Small intestine (tissue), 7 donors: ENCODE measurements at regions not wholly inside any gene's neighbourhood (a gene's known extent, or its start where the extent isn't known, plus 50 kb on each side); places are given as distances from the start of the nearest gene placed in this dataset.

Experiments
- DNase-seq, 2 donors: peaks; one replicate each; pipeline versions ENCODE4 v3.0.0 to v3.0.0-alpha.2; 2013
- FAIRE-seq: peaks from 2 replicates; lab custom pipeline; 2012; peaks lifted over from hg19 to GRCh38; lab: Jason Lieb, UNC
- H3K27ac ChIP-seq, 3 donors: one replicate each; pipeline ENCODE4 v1.5.1; 2013; ENCODE audit warnings: low read length in 2 of 3, mild to moderate bottlenecking in 2 of 3, control low read depth in 1 of 3, inconsistent platforms in 1 of 3, low read depth in 1 of 3, moderate library complexity in 1 of 3
- H3K27me3 ChIP-seq, 3 donors: one replicate each; pipeline ENCODE4 v1.6.1; 2013; ENCODE audit warnings: low read length in 3 of 3, inconsistent platforms in 1 of 3; ENCODE audit not compliant: control insufficient read depth in 3 of 3, insufficient read depth in 3 of 3
- H3K36me3 ChIP-seq, 3 donors: one replicate each; pipeline ENCODE4 v1.6.1; 2013; ENCODE audit warnings: low read length in 3 of 3, inconsistent platforms in 1 of 3, low read depth in 1 of 3, mild to moderate bottlenecking in 1 of 3, moderate library complexity in 1 of 3; ENCODE audit not compliant: control insufficient read depth in 3 of 3, insufficient read depth in 2 of 3
- H3K4me1 ChIP-seq, 3 donors: one replicate each; pipeline ENCODE4 v1.6.1; 2013; ENCODE audit warnings: low read length in 2 of 3, inconsistent platforms in 1 of 3, low read depth in 1 of 3, mild to moderate bottlenecking in 1 of 3, moderate library complexity in 1 of 3; ENCODE audit not compliant: control insufficient read depth in 3 of 3, insufficient read depth in 2 of 3
- H3K4me3 ChIP-seq, 3 donors: one replicate each; pipeline ENCODE4 v1.5.1; 2013; ENCODE audit warnings: low read length in 3 of 3, control low read depth in 1 of 3, inconsistent platforms in 1 of 3, low read depth in 1 of 3, mild to moderate bottlenecking in 1 of 3, moderate library complexity in 1 of 3
- H3K9me3 ChIP-seq, 2 donors: one replicate each; pipeline ENCODE4 v1.6.1; 2013; ENCODE audit warnings: low read depth in 1 of 2, low read length in 1 of 2; ENCODE audit not compliant: control insufficient read depth in 2 of 2, insufficient read depth in 1 of 2
- WGBS, 3 donors: extraction: QIAGEN DNeasy Blood & Tissue Kit; methylation state at CpG; one replicate each; pipeline ENCODE4 v1.1.7; 2013; 5-methylcytosine and 5-hydroxymethylcytosine counted together
- donor health status: healthy with polysubstance abuse.
- donor health status: control.
- donor health status: control.
- donor health status: Bipolar disorder and iron deficiency.
- donor health status: healthy.

GRCh38 chr21:17900281-17900989, 81.3 kb upstream of the C21orf91 start:
- Histone ChIP-seq H3K36me3 (no peaks in the 10 kb centered on the region), H3K4me3 (no peak overlapping the region), H3K27ac (no peak overlapping the region), H3K4me1 (no peaks in the 10 kb centered on the region), H3K9me3 (no peaks in the 10 kb centered on the region), H3K27me3 (no peaks in the 10 kb centered on the region)
- FAIRE-seq (no peak), DNase-seq (no peak)
- 64 to 80% (median 74%) methylated on average over 8 of the region's 8 CpGs for WGBS, 3 donors

- WGBS, 3 donors, result 39 to 75% (median 44%) methylated on average over 1 of the region's 1 CpG
- Histone ChIP-seq H3K4me1 (no peaks in the 10 kb centered on the region), H3K27me3 (no peaks in the 10 kb centered on the region), H3K27ac (no peak overlapping the region), H3K9me3 (no peaks in the 10 kb centered on the region), H3K4me3 (no peak overlapping the region), H3K36me3 (no peaks in the 10 kb centered on the region)
- DNase-seq (no peak), FAIRE-seq (no peak)
These were observed 70.0 kb upstream of the C21orf91 start for GRCh38 chr21:17889171-17889570.

- Histone ChIP-seq H3K4me3 (no peak overlapping the region), H3K27me3 (no peaks in the 10 kb centered on the region), H3K9me3 (no peaks in the 10 kb centered on the region), H3K4me1 (no peaks in the 10 kb centered on the region), H3K27ac (no peak overlapping the region), H3K36me3 (no peaks in the 10 kb centered on the region)
- FAIRE-seq, result no peak
- no peak for DNase-seq
These were observed 50.0 kb upstream of the C21orf91 start for GRCh38 chr21:17869115-17869514.
